IMR-90 (cell line): ENCODE measurements at regions not wholly inside any gene's neighbourhood (a gene's known extent, or its start where the extent isn't known, plus 50 kb on each side); places are given as distances from the start of the nearest gene placed in this dataset.

Experiments
- ATAC-seq: fragments of 200-7000 bp; cut with Tn5 transposase; 2 replicates; pipeline ENCODE4 v1.9.1; 2020; ENCODE audit warnings: low read depth, mild to moderate bottlenecking, moderate library complexity
- BruUV-seq: library from RNA; stranded (reverse); fragments of 400-500 nt; replicated peaks from 2 replicates; lab custom pipeline; 2021; lab: Mats Ljungman, UMichigan
- CTCF ChIA-PET: fragments of 300-600 bp; formaldehyde crosslinking; extraction: SDS; loops from one replicate; lab custom pipeline; 2021; ENCODE audit warnings: antibody characterized with exemption; lab: Yijun Ruan, JAX
- POLR2A ChIA-PET: fragments of 300-600 bp; sonication (Branson Sonifier 250); formaldehyde crosslinking; loops from one replicate; lab custom pipeline; 2022; ENCODE audit warnings: antibody characterized with exemption; ENCODE audit not compliant: unreplicated experiment; lab: Charles Lee
- DNase-seq: peaks from one replicate; pipeline ENCODE4 v3.0.0; 2013
- H2AFZ ChIP-seq: replicated peaks from 2 replicates; pipeline ENCODE3; 2013; ENCODE audit warnings: low read length, mild to moderate bottlenecking; ENCODE audit not compliant: poor library complexity
- H2AK5ac ChIP-seq: 2 replicates; pipeline ENCODE4 v1.6.1; 2013; ENCODE audit warnings: low read depth, low read length, inconsistent platforms
- H2AK9ac ChIP-seq: replicated peaks from 2 replicates; pipeline ENCODE3; 2013; ENCODE audit warnings: mild to moderate bottlenecking, low read depth, low read length, moderate library complexity; ENCODE audit not compliant: poor library complexity
- H2BK120ac ChIP-seq: 2 replicates; pipeline ENCODE4 v1.6.1; 2013; ENCODE audit warnings: low read depth, low read length, inconsistent platforms
- H2BK15ac ChIP-seq: 3 replicates; pipeline ENCODE4 v1.6.1; 2013; ENCODE audit warnings: low read depth, low read length, inconsistent platforms
- H2BK20ac ChIP-seq: 2 replicates; pipeline ENCODE4 v1.6.1; 2013; ENCODE audit warnings: low read depth, mild to moderate bottlenecking, inconsistent platforms, low read length, moderate library complexity
- H2BK5ac ChIP-seq: 2 replicates; pipeline ENCODE4 v1.6.1; 2013; ENCODE audit warnings: mild to moderate bottlenecking, low read depth, low read length, inconsistent platforms; ENCODE audit not compliant: poor library complexity, severe bottlenecking
- H3K14ac ChIP-seq: replicated peaks from 2 replicates; pipeline ENCODE4 v1.6.1; 2013; ENCODE audit warnings: low read depth, low read length, inconsistent platforms
- H3K18ac ChIP-seq: 2 replicates; pipeline ENCODE4 v1.6.1; 2013; ENCODE audit warnings: low read depth, low read length, control low read depth
- H3K23ac ChIP-seq: 2 replicates; pipeline ENCODE4 v1.6.1; 2013; ENCODE audit warnings: low read depth, low read length, inconsistent platforms
- H3K27ac ChIP-seq: 2 replicates; pipeline ENCODE4 v1.5.1; 2013; ENCODE audit warnings: mild to moderate bottlenecking, control low read depth, low read length; ENCODE audit not compliant: insufficient read depth
- H3K27me3 ChIP-seq: 2 replicates; pipeline ENCODE4 v1.6.1; 2013; ENCODE audit warnings: low read length; ENCODE audit not compliant: control insufficient read depth, insufficient read depth
- H3K36me3 ChIP-seq: 2 replicates; pipeline ENCODE4 v1.6.1; 2013; ENCODE audit warnings: low read length, mixed read lengths; ENCODE audit not compliant: control insufficient read depth, insufficient read depth
- H3K4ac ChIP-seq: 2 replicates; pipeline ENCODE4 v1.6.1; 2013; ENCODE audit warnings: low read depth, low read length, inconsistent platforms
- H3K4me1 ChIP-seq: 2 replicates; pipeline ENCODE4 v1.6.1; 2013; ENCODE audit warnings: low read length, mixed read lengths; ENCODE audit not compliant: control insufficient read depth, insufficient read depth
- H3K4me2 ChIP-seq: 2 replicates; pipeline ENCODE4 v1.6.1; 2013; ENCODE audit warnings: low read depth, mild to moderate bottlenecking, control low read depth, low read length, moderate library complexity
- H3K4me3 ChIP-seq: 2 replicates; pipeline ENCODE4 v1.5.1; 2013; ENCODE audit warnings: low read depth, mild to moderate bottlenecking, control low read depth, low read length, moderate library complexity; ENCODE audit not compliant: insufficient read depth
- H3K56ac ChIP-seq: 2 replicates; pipeline ENCODE4 v1.6.1; 2013; ENCODE audit warnings: low read length, inconsistent platforms; ENCODE audit not compliant: insufficient read depth; ENCODE audit errors: extremely low read depth
- H3K79me1 ChIP-seq, 2 experiments: 2 replicates each; pipeline ENCODE4 v1.6.1; 2013; ENCODE audit warnings: low read length in 2 of 2, inconsistent platforms in 1 of 2, low read depth in 1 of 2
- H3K9ac ChIP-seq: 2 replicates; pipeline ENCODE4 v1.6.1; 2013; ENCODE audit warnings: low read depth, low read length, control low read depth
- H3K9me1 ChIP-seq: 2 replicates; pipeline ENCODE4 v1.6.1; 2013; ENCODE audit warnings: low read length, inconsistent platforms; ENCODE audit not compliant: insufficient read depth
- H3K9me3 ChIP-seq: 2 replicates; pipeline ENCODE4 v1.6.1; 2013; ENCODE audit warnings: low read length; ENCODE audit not compliant: control insufficient read depth, insufficient read depth
- H4K20me1 ChIP-seq: 2 replicates; pipeline ENCODE4 v1.6.1; 2013; ENCODE audit warnings: low read length, inconsistent platforms; ENCODE audit not compliant: insufficient read depth
- H4K5ac ChIP-seq: 2 replicates; pipeline ENCODE4 v1.6.1; 2013; ENCODE audit warnings: mild to moderate bottlenecking, low read depth, low read length, control low read depth
- H4K8ac ChIP-seq, 2 experiments: 2 replicates each; pipeline ENCODE4 v1.6.1; 2013; ENCODE audit warnings: low read depth in 2 of 2, low read length in 2 of 2, control low read depth in 1 of 2, inconsistent platforms in 1 of 2
- H4K91ac ChIP-seq: 2 replicates; pipeline ENCODE4 v1.6.1; 2013; ENCODE audit warnings: low read depth, low read length, inconsistent platforms; ENCODE audit not compliant: insufficient read depth
- CTCF ChIP-seq: conservative IDR thresholded peaks from 2 replicates; pipeline ENCODE4 v1.5.1; 2012; ENCODE audit warnings: mild to moderate bottlenecking, low read depth, low read length, improper control_type of control experiment
- FOS ChIP-seq: fragments of 150-350 bp; IDR thresholded peaks from 2 replicates; pipeline ENCODE4 v1.6.1; 2016; ENCODE audit warnings: low read depth, low read length
- MAZ ChIP-seq: IDR thresholded peaks from 2 replicates; pipeline ENCODE4 v1.6.1; 2012; ENCODE audit warnings: low read depth, mild to moderate bottlenecking, low read length, improper control_type of control experiment, moderate library complexity, borderline replicate concordance
- POLR2A ChIP-seq: IDR thresholded peaks from 2 replicates; pipeline ENCODE4 v1.6.1; 2012; ENCODE audit warnings: mild to moderate bottlenecking, low read depth, low read length
- RAD21 ChIP-seq: IDR thresholded peaks from 2 replicates; pipeline ENCODE4 v1.6.1; 2012; ENCODE audit warnings: low read length, improper control_type of control experiment
- RCOR1 ChIP-seq: IDR thresholded peaks from 2 replicates; pipeline ENCODE4 v1.6.1; 2012; ENCODE audit warnings: mild to moderate bottlenecking, low read length, improper control_type of control experiment; ENCODE audit not compliant: insufficient replicate concordance
- USF2 ChIP-seq: fragments of 150-350 bp; IDR thresholded peaks from 2 replicates; pipeline ENCODE4 v1.6.1; 2017; ENCODE audit warnings: mild to moderate bottlenecking, antibody characterized with exemption, low read length, low read depth
- WGBS, 2 experiments: methylation state at CpG; one replicate each; pipeline versions ENCODE4 v1.1.5 to v1.1.7; 2013; ENCODE audit warnings: missing lambda C conversion rate in 2 of 2; ENCODE audit not compliant: insufficient read length in 1 of 2; ENCODE audit errors: extremely low coverage in 2 of 2; 5-methylcytosine and 5-hydroxymethylcytosine counted together
- dilution Hi-C: fragments of 300-500 bp; cut with HindIII; formaldehyde crosslinking; loops from one replicate; pipeline ENCODE4 v1.14.3; 2018; ENCODE audit warnings: low sequenced_read_pairs; ENCODE audit not compliant: unreplicated experiment
- in situ Hi-C: fragments of 300-500 bp; cut with MboI; formaldehyde crosslinking; loops from 3 replicates; pipeline ENCODE4 v1.14.3; 2019; ENCODE audit warnings: low sequenced_read_pairs, inconsistent platforms, mixed read lengths
- intact Hi-C: fragments of 100-400 bp; cut with micrococcal nuclease; formaldehyde crosslinking; loops from 2 replicates; pipeline ENCODE4 v1.10.0; 2022

DNA sequence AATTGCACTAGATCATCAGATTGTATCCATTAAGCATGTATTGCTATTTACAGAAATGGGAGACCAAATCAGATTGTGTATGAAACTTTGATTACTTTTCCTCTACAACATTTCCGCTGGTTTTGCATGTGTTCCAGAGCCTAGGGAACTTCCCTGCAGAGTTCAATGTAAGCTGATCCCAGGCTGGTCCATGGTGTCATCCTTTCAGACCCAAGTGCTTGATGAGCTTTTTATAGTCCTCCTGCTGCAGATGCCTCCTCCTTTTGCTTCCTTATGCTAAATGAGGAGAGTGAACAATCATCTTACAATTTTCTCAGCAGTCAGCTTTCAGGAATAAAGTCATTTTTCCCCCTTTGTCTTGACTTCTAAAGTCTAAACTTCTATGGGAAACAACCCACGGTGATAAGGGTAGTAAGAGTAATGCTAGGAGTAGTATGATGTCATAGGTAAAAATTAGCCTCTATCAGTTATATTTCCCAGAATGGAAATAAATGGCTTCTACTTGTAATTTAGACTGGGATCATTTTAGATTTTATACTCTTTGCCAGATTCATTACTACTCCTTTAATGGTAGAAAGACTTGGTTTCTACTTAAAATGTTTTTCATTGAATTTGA lies 55.1 kb upstream of the SLC4A4 start:
- Histone ChIP-seq H3K14ac (no peak overlapping the region; the same call in 1 of the 2 replicates), H2BK20ac (no peak overlapping the region), H2BK15ac (no peak overlapping the region), H3K79me1 (peaks cover 14 to 50% of the 10 kb centered on the region in 2 experiments), H3K9me3 (no peaks in the 10 kb centered on the region), H4K5ac (no peak overlapping the region), H3K23ac (peak overlapping the region; percentile 62; the same call in 1 of the 2 replicates), H2AFZ (no peak overlapping the region), H3K4ac (no peak overlapping the region), H2AK9ac (no peak overlapping the region), H3K9me1 (peaks cover 6% of the 10 kb centered on the region; the same call in 1 of the 2 replicates), H4K91ac (no peak overlapping the region), H3K4me1 (peaks cover 2% of the 10 kb centered on the region), H3K4me2 (no peak overlapping the region), H2BK120ac (no peak overlapping the region), H4K8ac (no peak overlapping the region), H2BK5ac (no peak overlapping the region), H3K36me3 (peaks cover 2% of the 10 kb centered on the region; the same call in 1 of the 2 replicates), H3K56ac (no peak overlapping the region), H3K9ac (no peak overlapping the region), H3K27ac (no peak overlapping the region), H3K18ac (no peak overlapping the region), H2AK5ac (no peak overlapping the region), H4K20me1 (no peaks in the 10 kb centered on the region), H3K27me3 (no peaks in the 10 kb centered on the region), H3K4me3 (no peak overlapping the region)
- BruUV-seq, result no TSS peak
- TF ChIP-seq FOS, result no peak
- TF ChIP-seq POLR2A, result no peak
- TF ChIP-seq CTCF, result no peak
- no peak for TF ChIP-seq MAZ
- TF ChIP-seq USF2, result no peak
- no peak for TF ChIP-seq RAD21
- no peak for TF ChIP-seq RCOR1
- POLR2A ChIA-PET, result no interaction called here
- dilution Hi-C loops (no loop called here), in situ Hi-C loops (no loop called here), intact Hi-C loops (no loop called here)
- CTCF ChIA-PET, result interaction anchor here (0.6 kb wide), 1 partner anchor 17 kb away, joined by 3 read pairs; no protein-coding TSS in a partner anchor
- ATAC-seq (no peak), DNase-seq (peak; percentile 43)
- WGBS, 2 experiments, result no CpG with 5 or more reads among the region's 2 CpGs
